WTC11 (cell line): ENCODE measurements at regions not wholly inside any gene's neighbourhood (a gene's known extent, or its start where the extent isn't known, plus 50 kb on each side); places are given as distances from the start of the nearest gene placed in this dataset.

Source experiments
- ATAC-seq: fragments of 200-7000 bp; cut with Tn5 transposase; 2 replicates; pipeline ENCODE4 v1.10.0; 2021; ENCODE audit warnings: mild to moderate bottlenecking, moderate library complexity
- CTCF ChIA-PET: fragments of 300-600 bp; sonication (Branson Sonifier 250); formaldehyde crosslinking; loops from one replicate; lab custom pipeline; 2021; ENCODE audit warnings: antibody characterized with exemption; lab: Charles Lee
- POLR2A ChIA-PET: fragments of 350-600 bp; sonication (Branson Sonifier 250); formaldehyde crosslinking; loops from one replicate; lab custom pipeline; 2021; ENCODE audit warnings: antibody characterized with exemption; lab: Charles Lee
- DNase-seq: peaks from one replicate; pipeline ENCODE4 v3.0.0; 2021; ENCODE audit warnings: low spot score
- H3K27ac Mint-ChIP-seq: 2 replicates; pipeline ENCODE4 v1.8.0; 2021; ENCODE audit warnings: mixed read lengths
- H3K27me3 Mint-ChIP-seq: 2 replicates; pipeline ENCODE4 v1.8.0; 2021; ENCODE audit warnings: low read depth, mild to moderate bottlenecking, moderate library complexity, mixed read lengths
- H3K36me3 Mint-ChIP-seq: 2 replicates; pipeline ENCODE4 v1.8.0; 2021; ENCODE audit warnings: mixed read lengths
- H3K4me1 Mint-ChIP-seq: 2 replicates; pipeline ENCODE4 v1.8.0; 2022; ENCODE audit warnings: mixed read lengths
- H3K4me3 Mint-ChIP-seq: 2 replicates; pipeline ENCODE4 v1.8.0; 2021; ENCODE audit warnings: mild to moderate bottlenecking, moderate library complexity, mixed read lengths
- H3K9me3 Mint-ChIP-seq: 2 replicates; pipeline ENCODE4 v1.8.0; 2021; ENCODE audit warnings: mixed read lengths
- ATF1 ChIP-seq: sonication (generic); formaldehyde crosslinking; IDR thresholded peaks from 2 replicates; pipeline ENCODE4 v1.8.1; 2023; ENCODE audit warnings: mild to moderate bottlenecking, moderate library complexity, missing genetic modification reagents
- ESRRA ChIP-seq: sonication (generic); formaldehyde crosslinking; IDR thresholded peaks from 2 replicates; pipeline ENCODE4 v1.8.1; 2022; ENCODE audit warnings: mild to moderate bottlenecking, missing genetic modification reagents, borderline replicate concordance
- MXD4 ChIP-seq: fragments of 250-450 bp; sonication (Bioruptor Pico); IDR thresholded peaks from 2 replicates; pipeline ENCODE4 v1.8.0; 2021; ENCODE audit warnings: mild to moderate bottlenecking, moderate library complexity, borderline replicate concordance
- ZBTB21 ChIP-seq: sonication (generic); formaldehyde crosslinking; IDR thresholded peaks from 2 replicates; pipeline ENCODE4 v1.8.1; 2023; ENCODE audit warnings: mild to moderate bottlenecking, missing genetic modification reagents, borderline replicate concordance
- TF ChIP-seq, protein P1 (sequence below): sonication (generic); formaldehyde crosslinking; IDR thresholded peaks from 2 replicates; pipeline ENCODE4 v1.8.1; 2022; ENCODE audit warnings: low read depth, missing genetic modification reagents, borderline replicate concordance
- TF ChIP-seq, protein P2 (sequence below): sonication (generic); formaldehyde crosslinking; IDR thresholded peaks from 2 replicates; pipeline ENCODE4 v1.8.1; 2022; ENCODE audit warnings: missing genetic modification reagents, borderline replicate concordance
- TF ChIP-seq, protein P3 (sequence below): sonication (generic); formaldehyde crosslinking; IDR thresholded peaks from 2 replicates; pipeline ENCODE4 v1.8.0; 2023; ENCODE audit warnings: missing genetic modification reagents, mild to moderate bottlenecking, borderline replicate concordance
- TF ChIP-seq, protein P4 (sequence below): sonication (generic); formaldehyde crosslinking; IDR thresholded peaks from 2 replicates; pipeline ENCODE4 v1.8.1; 2022; ENCODE audit warnings: mild to moderate bottlenecking, moderate library complexity, missing genetic modification reagents
- TF ChIP-seq, protein P5 (sequence below): sonication (generic); formaldehyde crosslinking; conservative IDR thresholded peaks from 2 replicates; pipeline ENCODE4 v1.8.1; 2023; ENCODE audit warnings: mild to moderate bottlenecking, low read depth, missing genetic modification reagents, moderate library complexity
- TF ChIP-seq, protein P6 (sequence below): sonication (generic); formaldehyde crosslinking; IDR thresholded peaks from 2 replicates; pipeline ENCODE4 v1.8.1; 2023; ENCODE audit warnings: mild to moderate bottlenecking, missing genetic modification reagents, borderline replicate concordance
- TF ChIP-seq, protein P7 (sequence below): sonication (generic); formaldehyde crosslinking; IDR thresholded peaks from 2 replicates; pipeline ENCODE4 v1.8.1; 2023; ENCODE audit warnings: mild to moderate bottlenecking, missing genetic modification reagents, moderate library complexity
- TF ChIP-seq, protein P8 (sequence below): sonication (generic); formaldehyde crosslinking; IDR thresholded peaks from 2 replicates; pipeline ENCODE4 v1.8.0; 2022; ENCODE audit warnings: mild to moderate bottlenecking, missing genetic modification reagents

DNA sequence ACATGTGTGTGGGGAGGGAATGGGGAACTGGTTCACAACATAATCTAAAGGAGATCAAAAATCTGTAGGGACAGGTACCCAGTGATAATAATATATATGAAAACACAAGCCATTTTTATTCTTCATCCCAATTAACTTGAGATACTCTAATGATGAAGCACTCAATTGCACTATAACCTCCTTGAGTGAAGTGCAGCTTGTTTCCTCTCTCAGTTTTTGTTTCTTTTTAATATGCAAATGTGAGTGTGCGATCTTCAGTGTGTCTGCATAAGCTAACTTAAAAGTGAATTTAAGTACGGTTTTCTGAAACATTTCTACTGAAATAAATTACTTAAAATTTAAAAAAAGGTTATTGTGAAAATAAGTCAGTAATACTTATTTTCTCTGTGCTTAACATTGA, 623.5 kb downstream of the CDH11 start (continued):
- TF ChIP-seq, protein P1, sequence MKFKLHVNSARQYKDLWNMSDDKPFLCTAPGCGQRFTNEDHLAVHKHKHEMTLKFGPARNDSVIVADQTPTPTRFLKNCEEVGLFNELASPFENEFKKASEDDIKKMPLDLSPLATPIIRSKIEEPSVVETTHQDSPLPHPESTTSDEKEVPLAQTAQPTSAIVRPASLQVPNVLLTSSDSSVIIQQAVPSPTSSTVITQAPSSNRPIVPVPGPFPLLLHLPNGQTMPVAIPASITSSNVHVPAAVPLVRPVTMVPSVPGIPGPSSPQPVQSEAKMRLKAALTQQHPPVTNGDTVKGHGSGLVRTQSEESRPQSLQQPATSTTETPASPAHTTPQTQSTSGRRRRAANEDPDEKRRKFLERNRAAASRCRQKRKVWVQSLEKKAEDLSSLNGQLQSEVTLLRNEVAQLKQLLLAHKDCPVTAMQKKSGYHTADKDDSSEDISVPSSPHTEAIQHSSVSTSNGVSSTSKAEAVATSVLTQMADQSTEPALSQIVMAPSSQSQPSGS (CRISPR knock-in tag), result no peak
- TF ChIP-seq ESRRA (CRISPR knock-in tag), result no peak
- TF ChIP-seq, protein P2, sequence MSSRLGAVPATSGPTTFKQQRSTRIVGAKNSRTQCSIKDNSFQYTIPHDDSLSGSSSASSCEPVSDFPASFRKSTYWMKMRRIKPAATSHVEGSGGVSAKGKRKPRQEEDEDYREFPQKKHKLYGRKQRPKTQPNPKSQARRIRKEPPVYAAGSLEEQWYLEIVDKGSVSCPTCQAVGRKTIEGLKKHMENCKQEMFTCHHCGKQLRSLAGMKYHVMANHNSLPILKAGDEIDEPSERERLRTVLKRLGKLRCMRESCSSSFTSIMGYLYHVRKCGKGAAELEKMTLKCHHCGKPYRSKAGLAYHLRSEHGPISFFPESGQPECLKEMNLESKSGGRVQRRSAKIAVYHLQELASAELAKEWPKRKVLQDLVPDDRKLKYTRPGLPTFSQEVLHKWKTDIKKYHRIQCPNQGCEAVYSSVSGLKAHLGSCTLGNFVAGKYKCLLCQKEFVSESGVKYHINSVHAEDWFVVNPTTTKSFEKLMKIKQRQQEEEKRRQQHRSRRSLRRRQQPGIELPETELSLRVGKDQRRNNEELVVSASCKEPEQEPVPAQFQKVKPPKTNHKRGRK (CRISPR knock-in tag), result no peak
- TF ChIP-seq, protein P3, sequence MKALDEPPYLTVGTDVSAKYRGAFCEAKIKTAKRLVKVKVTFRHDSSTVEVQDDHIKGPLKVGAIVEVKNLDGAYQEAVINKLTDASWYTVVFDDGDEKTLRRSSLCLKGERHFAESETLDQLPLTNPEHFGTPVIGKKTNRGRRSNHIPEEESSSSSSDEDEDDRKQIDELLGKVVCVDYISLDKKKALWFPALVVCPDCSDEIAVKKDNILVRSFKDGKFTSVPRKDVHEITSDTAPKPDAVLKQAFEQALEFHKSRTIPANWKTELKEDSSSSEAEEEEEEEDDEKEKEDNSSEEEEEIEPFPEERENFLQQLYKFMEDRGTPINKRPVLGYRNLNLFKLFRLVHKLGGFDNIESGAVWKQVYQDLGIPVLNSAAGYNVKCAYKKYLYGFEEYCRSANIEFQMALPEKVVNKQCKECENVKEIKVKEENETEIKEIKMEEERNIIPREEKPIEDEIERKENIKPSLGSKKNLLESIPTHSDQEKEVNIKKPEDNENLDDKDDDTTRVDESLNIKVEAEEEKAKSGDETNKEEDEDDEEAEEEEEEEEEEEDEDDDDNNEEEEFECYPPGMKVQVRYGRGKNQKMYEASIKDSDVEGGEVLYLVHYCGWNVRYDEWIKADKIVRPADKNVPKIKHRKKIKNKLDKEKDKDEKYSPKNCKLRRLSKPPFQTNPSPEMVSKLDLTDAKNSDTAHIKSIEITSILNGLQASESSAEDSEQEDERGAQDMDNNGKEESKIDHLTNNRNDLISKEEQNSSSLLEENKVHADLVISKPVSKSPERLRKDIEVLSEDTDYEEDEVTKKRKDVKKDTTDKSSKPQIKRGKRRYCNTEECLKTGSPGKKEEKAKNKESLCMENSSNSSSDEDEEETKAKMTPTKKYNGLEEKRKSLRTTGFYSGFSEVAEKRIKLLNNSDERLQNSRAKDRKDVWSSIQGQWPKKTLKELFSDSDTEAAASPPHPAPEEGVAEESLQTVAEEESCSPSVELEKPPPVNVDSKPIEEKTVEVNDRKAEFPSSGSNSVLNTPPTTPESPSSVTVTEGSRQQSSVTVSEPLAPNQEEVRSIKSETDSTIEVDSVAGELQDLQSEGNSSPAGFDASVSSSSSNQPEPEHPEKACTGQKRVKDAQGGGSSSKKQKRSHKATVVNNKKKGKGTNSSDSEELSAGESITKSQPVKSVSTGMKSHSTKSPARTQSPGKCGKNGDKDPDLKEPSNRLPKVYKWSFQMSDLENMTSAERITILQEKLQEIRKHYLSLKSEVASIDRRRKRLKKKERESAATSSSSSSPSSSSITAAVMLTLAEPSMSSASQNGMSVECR, result no peak
- no peak for TF ChIP-seq ATF1 (CRISPR knock-in tag)
- TF ChIP-seq, protein P4, sequence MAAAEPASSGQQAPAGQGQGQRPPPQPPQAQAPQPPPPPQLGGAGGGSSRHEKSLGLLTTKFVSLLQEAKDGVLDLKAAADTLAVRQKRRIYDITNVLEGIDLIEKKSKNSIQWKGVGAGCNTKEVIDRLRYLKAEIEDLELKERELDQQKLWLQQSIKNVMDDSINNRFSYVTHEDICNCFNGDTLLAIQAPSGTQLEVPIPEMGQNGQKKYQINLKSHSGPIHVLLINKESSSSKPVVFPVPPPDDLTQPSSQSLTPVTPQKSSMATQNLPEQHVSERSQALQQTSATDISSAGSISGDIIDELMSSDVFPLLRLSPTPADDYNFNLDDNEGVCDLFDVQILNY (CRISPR knock-in tag), result no peak
- TF ChIP-seq, protein P5, sequence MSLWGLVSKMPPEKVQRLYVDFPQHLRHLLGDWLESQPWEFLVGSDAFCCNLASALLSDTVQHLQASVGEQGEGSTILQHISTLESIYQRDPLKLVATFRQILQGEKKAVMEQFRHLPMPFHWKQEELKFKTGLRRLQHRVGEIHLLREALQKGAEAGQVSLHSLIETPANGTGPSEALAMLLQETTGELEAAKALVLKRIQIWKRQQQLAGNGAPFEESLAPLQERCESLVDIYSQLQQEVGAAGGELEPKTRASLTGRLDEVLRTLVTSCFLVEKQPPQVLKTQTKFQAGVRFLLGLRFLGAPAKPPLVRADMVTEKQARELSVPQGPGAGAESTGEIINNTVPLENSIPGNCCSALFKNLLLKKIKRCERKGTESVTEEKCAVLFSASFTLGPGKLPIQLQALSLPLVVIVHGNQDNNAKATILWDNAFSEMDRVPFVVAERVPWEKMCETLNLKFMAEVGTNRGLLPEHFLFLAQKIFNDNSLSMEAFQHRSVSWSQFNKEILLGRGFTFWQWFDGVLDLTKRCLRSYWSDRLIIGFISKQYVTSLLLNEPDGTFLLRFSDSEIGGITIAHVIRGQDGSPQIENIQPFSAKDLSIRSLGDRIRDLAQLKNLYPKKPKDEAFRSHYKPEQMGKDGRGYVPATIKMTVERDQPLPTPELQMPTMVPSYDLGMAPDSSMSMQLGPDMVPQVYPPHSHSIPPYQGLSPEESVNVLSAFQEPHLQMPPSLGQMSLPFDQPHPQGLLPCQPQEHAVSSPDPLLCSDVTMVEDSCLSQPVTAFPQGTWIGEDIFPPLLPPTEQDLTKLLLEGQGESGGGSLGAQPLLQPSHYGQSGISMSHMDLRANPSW, result no peak
- TF ChIP-seq ZBTB21 (CRISPR knock-in tag), result no peak

DNA sequence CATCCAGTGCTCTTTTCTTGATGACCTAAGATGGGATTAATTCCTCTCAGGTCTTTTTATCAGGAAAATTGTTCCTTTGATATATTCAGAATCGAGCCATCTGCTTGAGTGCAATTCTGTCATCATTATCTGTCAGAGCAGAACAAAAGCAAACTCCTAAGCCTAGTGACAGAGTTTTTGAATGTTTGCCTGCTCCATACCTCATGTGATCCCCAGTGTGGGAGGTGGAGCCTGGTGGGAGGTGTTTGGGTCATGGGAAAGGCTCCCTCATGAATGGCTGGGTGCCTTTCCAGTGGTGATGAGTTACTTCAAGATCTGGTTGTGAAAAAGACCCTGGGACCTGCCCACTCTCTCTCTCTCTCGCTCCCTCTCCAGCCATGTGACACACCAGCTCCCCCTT, 628.2 kb downstream of the CDH11 start:
- H3K4me1 Mint-ChIP-seq, result no peaks in the 10 kb centered on the region
- ChIA-PET POLR2A (no interaction called here), CTCF (no interaction called here)
- no peaks in the 10 kb centered on the region for H3K9me3 Mint-ChIP-seq
- no peak for DNase-seq
- no peaks in the 10 kb centered on the region for H3K36me3 Mint-ChIP-seq
- 0 out of 2 replicates have a peak, but pooled peaks have one; percentile 26 for ATAC-seq
- no peak overlapping the region for H3K27ac Mint-ChIP-seq
- no peaks in the 10 kb centered on the region for H3K27me3 Mint-ChIP-seq
- no peak overlapping the region for H3K4me3 Mint-ChIP-seq
- TF ChIP-seq, protein P6, sequence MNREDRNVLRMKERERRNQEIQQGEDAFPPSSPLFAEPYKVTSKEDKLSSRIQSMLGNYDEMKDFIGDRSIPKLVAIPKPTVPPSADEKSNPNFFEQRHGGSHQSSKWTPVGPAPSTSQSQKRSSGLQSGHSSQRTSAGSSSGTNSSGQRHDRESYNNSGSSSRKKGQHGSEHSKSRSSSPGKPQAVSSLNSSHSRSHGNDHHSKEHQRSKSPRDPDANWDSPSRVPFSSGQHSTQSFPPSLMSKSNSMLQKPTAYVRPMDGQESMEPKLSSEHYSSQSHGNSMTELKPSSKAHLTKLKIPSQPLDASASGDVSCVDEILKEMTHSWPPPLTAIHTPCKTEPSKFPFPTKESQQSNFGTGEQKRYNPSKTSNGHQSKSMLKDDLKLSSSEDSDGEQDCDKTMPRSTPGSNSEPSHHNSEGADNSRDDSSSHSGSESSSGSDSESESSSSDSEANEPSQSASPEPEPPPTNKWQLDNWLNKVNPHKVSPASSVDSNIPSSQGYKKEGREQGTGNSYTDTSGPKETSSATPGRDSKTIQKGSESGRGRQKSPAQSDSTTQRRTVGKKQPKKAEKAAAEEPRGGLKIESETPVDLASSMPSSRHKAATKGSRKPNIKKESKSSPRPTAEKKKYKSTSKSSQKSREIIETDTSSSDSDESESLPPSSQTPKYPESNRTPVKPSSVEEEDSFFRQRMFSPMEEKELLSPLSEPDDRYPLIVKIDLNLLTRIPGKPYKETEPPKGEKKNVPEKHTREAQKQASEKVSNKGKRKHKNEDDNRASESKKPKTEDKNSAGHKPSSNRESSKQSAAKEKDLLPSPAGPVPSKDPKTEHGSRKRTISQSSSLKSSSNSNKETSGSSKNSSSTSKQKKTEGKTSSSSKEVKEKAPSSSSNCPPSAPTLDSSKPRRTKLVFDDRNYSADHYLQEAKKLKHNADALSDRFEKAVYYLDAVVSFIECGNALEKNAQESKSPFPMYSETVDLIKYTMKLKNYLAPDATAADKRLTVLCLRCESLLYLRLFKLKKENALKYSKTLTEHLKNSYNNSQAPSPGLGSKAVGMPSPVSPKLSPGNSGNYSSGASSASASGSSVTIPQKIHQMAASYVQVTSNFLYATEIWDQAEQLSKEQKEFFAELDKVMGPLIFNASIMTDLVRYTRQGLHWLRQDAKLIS, result no peak
- no peak for TF ChIP-seq MXD4 (CRISPR knock-in tag)
- TF ChIP-seq, protein P7, sequence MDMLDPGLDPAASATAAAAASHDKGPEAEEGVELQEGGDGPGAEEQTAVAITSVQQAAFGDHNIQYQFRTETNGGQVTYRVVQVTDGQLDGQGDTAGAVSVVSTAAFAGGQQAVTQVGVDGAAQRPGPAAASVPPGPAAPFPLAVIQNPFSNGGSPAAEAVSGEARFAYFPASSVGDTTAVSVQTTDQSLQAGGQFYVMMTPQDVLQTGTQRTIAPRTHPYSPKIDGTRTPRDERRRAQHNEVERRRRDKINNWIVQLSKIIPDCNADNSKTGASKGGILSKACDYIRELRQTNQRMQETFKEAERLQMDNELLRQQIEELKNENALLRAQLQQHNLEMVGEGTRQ (CRISPR knock-in tag), result no peak
- TF ChIP-seq, protein P8, sequence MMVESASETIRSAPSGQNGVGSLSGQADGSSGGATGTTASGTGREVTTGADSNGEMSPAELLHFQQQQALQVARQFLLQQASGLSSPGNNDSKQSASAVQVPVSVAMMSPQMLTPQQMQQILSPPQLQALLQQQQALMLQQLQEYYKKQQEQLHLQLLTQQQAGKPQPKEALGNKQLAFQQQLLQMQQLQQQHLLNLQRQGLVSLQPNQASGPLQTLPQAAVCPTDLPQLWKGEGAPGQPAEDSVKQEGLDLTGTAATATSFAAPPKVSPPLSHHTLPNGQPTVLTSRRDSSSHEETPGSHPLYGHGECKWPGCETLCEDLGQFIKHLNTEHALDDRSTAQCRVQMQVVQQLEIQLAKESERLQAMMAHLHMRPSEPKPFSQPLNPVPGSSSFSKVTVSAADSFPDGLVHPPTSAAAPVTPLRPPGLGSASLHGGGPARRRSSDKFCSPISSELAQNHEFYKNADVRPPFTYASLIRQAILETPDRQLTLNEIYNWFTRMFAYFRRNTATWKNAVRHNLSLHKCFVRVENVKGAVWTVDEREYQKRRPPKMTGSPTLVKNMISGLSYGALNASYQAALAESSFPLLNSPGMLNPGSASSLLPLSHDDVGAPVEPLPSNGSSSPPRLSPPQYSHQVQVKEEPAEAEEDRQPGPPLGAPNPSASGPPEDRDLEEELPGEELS, result no peak
